Mesodermal cell (in vitro differentiated cells): ENCODE measurements at regions not wholly inside any gene's neighbourhood (a gene's known extent, or its start where the extent isn't known, plus 50 kb on each side); places are given as distances from the start of the nearest gene placed in this dataset.

Experiments used
- H3K27ac ChIP-seq: 2 replicates; pipeline ENCODE4 v1.7.0; 2013; ENCODE audit warnings: mild to moderate bottlenecking, low read depth, low read length, moderate library complexity; ENCODE audit not compliant: severe bottlenecking
- H3K36me3 ChIP-seq: 2 replicates; pipeline ENCODE4 v1.7.1; 2013; ENCODE audit warnings: mild to moderate bottlenecking, low read length, moderate library complexity; ENCODE audit not compliant: control insufficient read depth, insufficient read depth
- H3K4me1 ChIP-seq: one replicate; pipeline ENCODE4 v1.7.1; 2013; ENCODE audit warnings: mild to moderate bottlenecking, low read length; ENCODE audit not compliant: insufficient read depth, control insufficient read depth, poor library complexity, severe bottlenecking
- H3K4me3 ChIP-seq: 2 replicates; pipeline ENCODE4 v1.7.0; 2013; ENCODE audit warnings: low read length, control low read depth, mild to moderate bottlenecking; ENCODE audit not compliant: insufficient read depth, poor library complexity, severe bottlenecking; ENCODE audit errors: extremely low read depth
- H3K9me3 ChIP-seq: 2 replicates; pipeline ENCODE4 v1.7.1; 2013; ENCODE audit warnings: mild to moderate bottlenecking, low read length, moderate library complexity; ENCODE audit not compliant: control insufficient read depth
- WGBS, 2 experiments: methylation state at CpG; one replicate each; pipeline ENCODE4 v1.1.5; 2013; ENCODE audit warnings: missing lambda C conversion rate in 2 of 2; ENCODE audit not compliant: insufficient coverage in 2 of 2; 5-methylcytosine and 5-hydroxymethylcytosine counted together

- Histone ChIP-seq H3K27ac (no peak overlapping the region), H3K4me3 (no peak overlapping the region), H3K9me3 (no peaks in the 10 kb centered on the region), H3K4me1 (no peaks in the 10 kb centered on the region), H3K36me3 (no peaks in the 10 kb centered on the region)
- 87 to 94% methylated on average over 3 of the region's 3 CpGs for WGBS, 2 experiments
Measured at GRCh38 chr4:79266136-79266535, 59.7 kb downstream of the NAA11 start.

- Histone ChIP-seq H3K36me3 (no peaks in the 10 kb centered on the region), H3K27ac (no peak overlapping the region), H3K9me3 (peaks cover 4% of the 10 kb centered on the region), H3K4me3 (no peak overlapping the region), H3K4me1 (no peaks in the 10 kb centered on the region)
- WGBS, 2 experiments: 71 to 100% methylated on average over 1 of the region's 2 CpGs
Measured at GRCh38 chr4:79259242-79259641, 66.6 kb downstream of the NAA11 start.

GRCh38 chr4:79258614-79259176 lies 67.2 kb downstream of the NAA11 start:
- peaks cover 4% of the 10 kb centered on the region for H3K9me3 ChIP-seq
- H3K36me3 ChIP-seq: no peaks in the 10 kb centered on the region
- no peaks in the 10 kb centered on the region for H3K4me1 ChIP-seq
- no peak overlapping the region for H3K4me3 ChIP-seq
- H3K27ac ChIP-seq: no peak overlapping the region
- WGBS, 2 experiments: 69 to 83% methylated on average over 2 of the region's 2 CpGs

GRCh38 chr4:79257953-79258613 lies 67.8 kb downstream of the NAA11 start:
- Histone ChIP-seq H3K27ac (no peak overlapping the region), H3K9me3 (peaks cover 4% of the 10 kb centered on the region), H3K4me1 (no peaks in the 10 kb centered on the region), H3K4me3 (no peak overlapping the region), H3K36me3 (no peaks in the 10 kb centered on the region)
- WGBS, 2 experiments: 86 to 95% methylated on average over 5 of the region's 5 CpGs

- 70% methylated on average over 4 of the region's 6 CpGs; no CpG with 5 or more reads in 1 of the 2 experiments for WGBS, 2 experiments
- Histone ChIP-seq H3K4me1 (no peaks in the 10 kb centered on the region), H3K36me3 (no peaks in the 10 kb centered on the region), H3K27ac (no peak overlapping the region), H3K9me3 (peaks cover 4% of the 10 kb centered on the region), H3K4me3 (no peak overlapping the region)
Measured at GRCh38 chr4:79255793-79256192, 70.1 kb downstream of the NAA11 start.

- no peak overlapping the region for H3K27ac ChIP-seq
- WGBS, 2 experiments: 100% methylated on average over 1 of the region's 1 CpG; no CpG with 5 or more reads in 1 of the 2 experiments
- H3K4me3 ChIP-seq: no peak overlapping the region
- H3K36me3 ChIP-seq: no peaks in the 10 kb centered on the region
- H3K9me3 ChIP-seq: peaks cover 4% of the 10 kb centered on the region
- no peaks in the 10 kb centered on the region for H3K4me1 ChIP-seq
Measured at GRCh38 chr4:79253924-79254323, 71.9 kb downstream of the NAA11 start.

GRCh38 chr4:79253168-79253567 lies 72.7 kb downstream of the NAA11 start:
- no peaks in the 10 kb centered on the region for H3K4me1 ChIP-seq
- H3K27ac ChIP-seq: no peak overlapping the region
- H3K4me3 ChIP-seq: no peak overlapping the region
- no peaks in the 10 kb centered on the region for H3K36me3 ChIP-seq
- H3K9me3 ChIP-seq: no peaks in the 10 kb centered on the region

- Histone ChIP-seq H3K4me3 (no peak overlapping the region), H3K4me1 (no peaks in the 10 kb centered on the region), H3K27ac (no peak overlapping the region), H3K36me3 (no peaks in the 10 kb centered on the region), H3K9me3 (no peaks in the 10 kb centered on the region)
- 96 to 100% methylated on average over 1 to 2 of the region's 4 CpGs for WGBS, 2 experiments
Measured at GRCh38 chr4:79250887-79251286, 75.0 kb downstream of the NAA11 start.

GRCh38 chr4:79249881-79250503 lies 75.9 kb downstream of the NAA11 start:
- WGBS, 2 experiments: 94 to 96% methylated on average over 8 to 9 of the region's 12 CpGs
- Histone ChIP-seq H3K4me1 (no peaks in the 10 kb centered on the region), H3K9me3 (no peaks in the 10 kb centered on the region), H3K27ac (no peak overlapping the region), H3K4me3 (no peak overlapping the region), H3K36me3 (no peaks in the 10 kb centered on the region)

- 88 to 91% methylated on average over 5 of the region's 5 CpGs for WGBS, 2 experiments
- no peak overlapping the region for H3K27ac ChIP-seq
- H3K4me1 ChIP-seq: no peaks in the 10 kb centered on the region
- no peaks in the 10 kb centered on the region for H3K9me3 ChIP-seq
- no peaks in the 10 kb centered on the region for H3K36me3 ChIP-seq
- H3K4me3 ChIP-seq: no peak overlapping the region
Measured at GRCh38 chr4:79248610-79249009, 77.3 kb downstream of the NAA11 start.
